IPS-18c (cell line): ENCODE measurements at regions not wholly inside any gene's neighbourhood (a gene's known extent, or its start where the extent isn't known, plus 50 kb on each side); places are given as distances from the start of the nearest gene placed in this dataset.
"Not testable (repeated sequence)": the region's sequence is repeated elsewhere in the genome, so short reads cannot be mapped to it uniquely, and the experiment has no call there.

Source experiments
- H3K4me3 ChIP-seq: 2 replicates; pipeline ENCODE4 v1.7.0; 2013; ENCODE audit warnings: low read depth, mild to moderate bottlenecking, low read length, moderate library complexity; ENCODE audit not compliant: insufficient read depth
- H3K9me3 ChIP-seq: one replicate; pipeline ENCODE4 v1.6.1; 2013; ENCODE audit warnings: mild to moderate bottlenecking, low read length, moderate library complexity; ENCODE audit not compliant: control insufficient read depth, insufficient read depth

GRCh38 chr1:163459539-163459938 lies 137.8 kb downstream of the NUF2 start:
- no peaks in the 10 kb centered on the region for H3K9me3 ChIP-seq
- no peak overlapping the region for H3K4me3 ChIP-seq

- no peaks in the 10 kb centered on the region for H3K9me3 ChIP-seq
- no peak overlapping the region for H3K4me3 ChIP-seq
Measured at GRCh38 chr1:163467289-163467688, 145.5 kb downstream of the NUF2 start.

- Histone ChIP-seq H3K9me3 (no peaks in the 10 kb centered on the region), H3K4me3 (no peak overlapping the region)
Measured at GRCh38 chr1:163471779-163472650, 150.3 kb downstream of the NUF2 start.

DNA sequence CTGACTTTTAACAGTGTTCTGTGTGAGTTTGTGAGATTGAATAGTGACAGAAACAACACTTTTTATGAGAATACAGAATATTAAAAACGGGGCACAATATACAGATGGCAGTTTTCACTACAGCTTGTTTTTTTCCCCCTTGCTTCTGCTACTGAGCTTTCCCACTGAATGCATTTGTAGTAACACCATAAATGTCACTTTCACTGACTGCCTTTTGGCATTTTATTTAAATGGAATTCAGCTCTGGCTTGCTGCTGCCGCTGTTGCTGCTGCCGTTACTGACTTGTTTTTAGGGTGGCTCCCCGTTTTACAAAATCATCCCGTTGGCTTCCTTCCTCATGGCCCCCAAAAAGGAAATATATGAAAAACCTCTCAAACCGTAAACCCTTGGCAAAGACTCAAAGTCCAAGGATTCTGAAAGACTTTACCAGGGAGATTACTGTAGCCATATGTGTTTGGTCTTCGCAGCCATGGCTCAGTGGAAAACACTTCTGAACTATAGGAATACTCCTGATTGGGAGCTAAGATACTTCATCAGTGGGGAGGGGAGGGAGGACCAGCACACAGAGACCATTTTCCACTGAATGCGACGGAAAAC lies 151.0 kb downstream of the NUF2 start:
- Histone ChIP-seq H3K9me3 (no peaks in the 10 kb centered on the region), H3K4me3 (no peak overlapping the region)

GRCh38 chr1:163477276-163477830 lies 155.6 kb downstream of the NUF2 start:
- Histone ChIP-seq H3K4me3 (no peak overlapping the region), H3K9me3 (peaks cover 10% of the 10 kb centered on the region)

- not testable (repeated sequence) for H3K4me3 ChIP-seq
Measured at GRCh38 chr1:163498391-163499330, 176.9 kb downstream of the NUF2 start.

DNA sequence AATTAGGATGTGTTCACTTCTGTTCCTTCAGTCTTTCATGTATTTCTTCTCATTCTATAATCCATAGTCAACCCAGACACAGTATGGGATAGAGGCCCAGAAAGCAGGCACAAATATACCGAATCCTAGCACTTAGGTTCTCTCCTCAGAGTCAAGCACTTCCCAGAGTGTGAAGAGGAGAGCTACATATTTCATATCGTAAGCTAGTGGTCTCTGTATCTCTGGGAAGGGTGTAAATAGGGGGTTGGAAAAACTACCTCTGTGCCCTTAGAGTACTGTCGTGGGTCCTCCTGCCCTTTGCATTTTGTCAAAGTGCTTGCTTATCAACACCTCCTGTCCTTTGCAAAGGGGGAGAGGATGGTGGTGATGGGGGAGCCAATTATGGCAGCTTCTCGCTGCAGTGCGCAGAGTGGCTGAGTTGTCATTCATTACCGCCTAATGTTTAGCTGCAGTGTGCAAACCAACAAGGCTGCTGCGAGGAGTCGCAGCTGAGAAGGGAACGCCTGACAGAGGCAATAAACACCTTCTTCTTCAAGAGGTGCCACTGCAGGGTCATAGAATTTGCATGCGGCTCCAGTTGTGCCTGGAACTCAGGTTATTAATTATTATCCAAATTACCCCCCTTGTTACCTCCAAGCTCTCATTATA lies 182.7 kb downstream of the NUF2 start:
- no peaks in the 10 kb centered on the region for H3K9me3 ChIP-seq
- no peak overlapping the region for H3K4me3 ChIP-seq

More at GRCh38 chr1:163498391-163499330, 176.9 kb downstream of the NUF2 start:
- not testable (repeated sequence) for H3K9me3 ChIP-seq

- H3K9me3 ChIP-seq = no peaks in the 10 kb centered on the region
- no peak overlapping the region for H3K4me3 ChIP-seq
Measured at GRCh38 chr1:163509114-163509513, 187.4 kb downstream of the NUF2 start.

GRCh38 chr1:163512349-163512989 lies 190.7 kb downstream of the NUF2 start:
- no peaks in the 10 kb centered on the region for H3K9me3 ChIP-seq
- no peak overlapping the region for H3K4me3 ChIP-seq

GRCh38 chr1:163523375-163524029 lies 201.7 kb downstream of the NUF2 start:
- Histone ChIP-seq H3K9me3 (no peaks in the 10 kb centered on the region), H3K4me3 (no peak overlapping the region)

DNA sequence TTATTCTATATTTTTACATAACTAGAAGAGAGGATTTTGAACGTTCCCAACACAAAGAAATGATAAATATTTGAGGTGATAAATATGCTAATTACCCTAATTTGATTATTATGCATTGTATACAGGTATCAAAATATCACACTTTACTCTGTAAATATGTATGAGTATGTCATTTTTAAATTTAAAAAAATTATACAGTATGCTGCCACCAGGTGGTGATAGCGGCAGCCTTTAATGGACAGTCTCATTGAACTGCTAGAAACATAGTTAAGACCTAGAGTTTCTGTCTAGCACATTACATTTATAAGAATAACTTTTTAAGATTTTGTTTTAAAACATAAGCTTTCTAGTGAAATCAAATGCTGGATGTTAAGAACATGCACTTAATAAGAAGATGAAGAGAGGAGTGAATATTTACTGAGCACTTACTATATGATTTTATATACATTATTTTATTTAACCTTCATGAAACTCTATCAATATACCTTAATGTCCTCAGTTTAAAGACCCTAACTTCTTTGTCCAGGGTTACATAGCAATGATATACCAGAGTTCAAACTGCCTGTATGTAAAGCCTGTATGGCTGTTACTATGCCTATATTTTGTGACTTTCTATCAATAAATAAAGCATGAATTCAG lies 207.1 kb downstream of the NUF2 start:
- H3K4me3 ChIP-seq = no peak overlapping the region
- H3K9me3 ChIP-seq = no peaks in the 10 kb centered on the region

GRCh38 chr1:163531345-163531744 lies 209.6 kb downstream of the NUF2 start:
- Histone ChIP-seq H3K9me3 (no peaks in the 10 kb centered on the region), H3K4me3 (no peak overlapping the region)

DNA sequence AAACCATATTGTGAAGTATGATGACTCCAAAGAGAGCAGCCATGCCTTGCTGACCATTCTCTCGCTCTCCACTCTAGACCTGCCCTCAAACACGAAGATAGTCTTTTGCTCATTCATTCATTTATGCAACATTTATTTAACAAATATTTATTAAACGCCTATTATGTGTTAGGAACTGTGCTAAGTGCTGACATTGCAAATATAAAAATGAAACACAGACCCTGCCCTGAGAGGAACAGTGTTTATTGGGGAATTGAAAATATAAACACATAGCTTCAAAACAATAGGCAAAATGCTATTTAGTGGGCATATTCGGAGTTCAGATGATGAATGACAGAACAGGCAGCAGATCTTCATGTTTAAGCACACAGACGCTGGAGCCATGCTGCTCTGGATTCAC lies 213.6 kb downstream of the NUF2 start:
- H3K4me3 ChIP-seq = no peak overlapping the region
- H3K9me3 ChIP-seq = no peaks in the 10 kb centered on the region

DNA sequence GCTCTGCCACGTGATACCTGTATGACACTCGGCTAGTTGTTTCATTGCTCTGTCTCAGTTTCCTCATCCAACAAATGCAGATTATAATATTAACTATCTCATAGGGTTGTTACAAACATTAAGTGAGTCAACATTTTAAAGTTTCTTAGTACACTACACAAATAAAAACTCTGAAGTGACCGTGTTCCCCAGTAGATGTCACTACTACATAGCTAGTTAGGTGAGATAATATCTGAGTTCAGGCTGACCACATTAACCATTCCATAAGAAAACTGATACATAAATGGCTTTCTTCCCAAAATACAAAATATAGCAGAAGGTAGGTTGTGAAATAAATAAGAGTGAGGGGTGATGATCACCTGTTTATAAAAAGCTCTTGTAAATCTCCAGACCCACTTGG lies 214.1 kb downstream of the NUF2 start:
- H3K4me3 ChIP-seq = no peak overlapping the region
- H3K9me3 ChIP-seq = no peaks in the 10 kb centered on the region

GRCh38 chr1:163537809-163538208 lies 216.1 kb downstream of the NUF2 start:
- Histone ChIP-seq H3K9me3 (no peaks in the 10 kb centered on the region), H3K4me3 (no peak overlapping the region)

DNA sequence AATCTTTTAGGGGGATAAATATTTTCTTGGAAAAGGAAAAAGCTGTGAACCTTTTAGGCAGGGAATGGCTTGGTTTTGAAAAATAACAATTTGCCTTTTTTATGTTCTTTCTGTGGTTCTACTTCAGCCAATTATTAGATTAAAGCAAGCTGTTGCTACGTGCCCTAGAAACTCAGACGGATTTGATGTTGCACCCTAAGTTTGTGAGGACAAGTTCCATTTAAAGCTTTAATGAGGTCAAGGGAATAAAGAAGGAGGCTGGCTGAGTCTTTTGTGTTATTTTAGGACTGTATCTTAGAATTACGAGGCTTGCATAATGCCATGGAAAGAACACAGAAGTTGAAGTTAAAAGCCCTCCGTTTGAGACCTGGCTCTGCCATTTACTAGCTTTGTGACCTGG lies 216.9 kb downstream of the NUF2 start:
- H3K4me3 ChIP-seq = no peak overlapping the region
- no peaks in the 10 kb centered on the region for H3K9me3 ChIP-seq
